ENCODE measurements at regions not wholly inside any gene's neighbourhood (a gene's known extent, or its start where the extent isn't known, plus 50 kb on each side); places are given as distances from the start of the nearest gene placed in this dataset.

GRCh38 chr6:144607998-144608735 is 323.0 kb downstream of the UTRN start:
- ATAC-seq (no peak), DNase-seq (no peak)
- peaks cover 4% of the 10 kb centered on the region for H3K9me3 Mint-ChIP-seq
- H3K27ac Mint-ChIP-seq: no peak overlapping the region
- no peak overlapping the region for H3K4me3 Mint-ChIP-seq
- intact Hi-C loops (cut with micrococcal nuclease): no loop called here
- no peaks in the 10 kb centered on the region for H3K27me3 Mint-ChIP-seq
- POLR2A ChIA-PET: no interaction called here
- no peak for TF ChIP-seq CTCF (IDR thresholded peaks at IDR 0.05)
- CTCF ChIA-PET: no interaction called here
- H3K4me1 Mint-ChIP-seq (ENCODE audit: low read depth): peaks cover 36% of the 10 kb centered on the region
- peaks cover 9% of the 10 kb centered on the region for H3K36me3 Mint-ChIP-seq (ENCODE audit: low read depth)

- intact Hi-C loops (cut with micrococcal nuclease): no loop called here
- peaks cover 2% of the 10 kb centered on the region for H3K9me3 Mint-ChIP-seq
- no peak overlapping the region for H3K27ac Mint-ChIP-seq
- H3K27me3 Mint-ChIP-seq: no peaks in the 10 kb centered on the region
- H3K4me1 Mint-ChIP-seq (ENCODE audit: low read depth): peaks cover 28% of the 10 kb centered on the region
- H3K4me3 Mint-ChIP-seq: no peak overlapping the region
- ChIA-PET CTCF (no interaction called here), POLR2A (no interaction called here)
- ATAC-seq (no peak), DNase-seq (no peak)
- no peak for TF ChIP-seq CTCF (IDR thresholded peaks at IDR 0.05)
- peaks cover 4% of the 10 kb centered on the region for H3K36me3 Mint-ChIP-seq (ENCODE audit: low read depth)
Measured at GRCh38 chr6:144612811-144613210, 327.7 kb downstream of the UTRN start.

- Mint-ChIP-seq H3K4me1 (ENCODE audit: low read depth) (peaks cover 17% of the 10 kb centered on the region), H3K27me3 (no peaks in the 10 kb centered on the region), H3K36me3 (ENCODE audit: low read depth) (peaks cover 3% of the 10 kb centered on the region), H3K27ac (no peak overlapping the region), H3K9me3 (no peaks in the 10 kb centered on the region), H3K4me3 (no peak overlapping the region)
- DNase-seq: no peak
- CTCF ChIA-PET: no interaction called here
- POLR2A ChIA-PET: no interaction called here
- TF ChIP-seq CTCF (IDR thresholded peaks at IDR 0.05): no peak
- peak; percentile 64 for ATAC-seq
- intact Hi-C loops (cut with micrococcal nuclease): no loop called here
Measured at GRCh38 chr6:144613859-144614258, 328.7 kb downstream of the UTRN start.

GRCh38 chr6:144615870-144616269 is 330.7 kb downstream of the UTRN start:
- Mint-ChIP-seq H3K36me3 (ENCODE audit: low read depth) (peaks cover 3% of the 10 kb centered on the region), H3K27ac (no peak overlapping the region), H3K9me3 (no peaks in the 10 kb centered on the region), H3K27me3 (no peaks in the 10 kb centered on the region), H3K4me1 (ENCODE audit: low read depth) (peaks cover 17% of the 10 kb centered on the region), H3K4me3 (no peak overlapping the region)
- DNase-seq (no peak), ATAC-seq (no peak)
- ChIA-PET POLR2A (no interaction called here), CTCF (no interaction called here)
- TF ChIP-seq CTCF (IDR thresholded peaks at IDR 0.05): no peak
- intact Hi-C loops (cut with micrococcal nuclease): no loop called here

GRCh38 chr6:144617191-144617590 is 332.1 kb downstream of the UTRN start:
- TF ChIP-seq CTCF (IDR thresholded peaks at IDR 0.05): no peak
- Mint-ChIP-seq H3K9me3 (no peaks in the 10 kb centered on the region), H3K27me3 (no peaks in the 10 kb centered on the region), H3K36me3 (ENCODE audit: low read depth) (peaks cover 3% of the 10 kb centered on the region), H3K4me1 (ENCODE audit: low read depth) (peaks cover 14% of the 10 kb centered on the region), H3K27ac (no peak overlapping the region), H3K4me3 (no peak overlapping the region)
- no peak for ATAC-seq
- CTCF ChIA-PET: no interaction called here
- no peak for DNase-seq
- POLR2A ChIA-PET: no interaction called here
- intact Hi-C loops (cut with micrococcal nuclease): no loop called here
